MM.1S (cell line): ENCODE measurements at regions not wholly inside any gene's neighbourhood (a gene's known extent, or its start where the extent isn't known, plus 50 kb on each side); places are given as distances from the start of the nearest gene placed in this dataset.

Experiments
- EZH2phosphoT487 ChIP-seq: fragments of 300-600 bp; sonication (generic); IDR thresholded peaks from 2 replicates; pipeline ENCODE4 v1.6.1; 2018; ENCODE audit warnings: antibody characterized with exemption, low read length
- TF ChIP-seq, protein P1 (sequence below): fragments of 300-600 bp; sonication (generic); IDR thresholded peaks from 2 replicates; pipeline ENCODE4 v1.5.1; 2016; ENCODE audit warnings: antibody characterized with exemption, low read length, mixed read lengths

DNA sequence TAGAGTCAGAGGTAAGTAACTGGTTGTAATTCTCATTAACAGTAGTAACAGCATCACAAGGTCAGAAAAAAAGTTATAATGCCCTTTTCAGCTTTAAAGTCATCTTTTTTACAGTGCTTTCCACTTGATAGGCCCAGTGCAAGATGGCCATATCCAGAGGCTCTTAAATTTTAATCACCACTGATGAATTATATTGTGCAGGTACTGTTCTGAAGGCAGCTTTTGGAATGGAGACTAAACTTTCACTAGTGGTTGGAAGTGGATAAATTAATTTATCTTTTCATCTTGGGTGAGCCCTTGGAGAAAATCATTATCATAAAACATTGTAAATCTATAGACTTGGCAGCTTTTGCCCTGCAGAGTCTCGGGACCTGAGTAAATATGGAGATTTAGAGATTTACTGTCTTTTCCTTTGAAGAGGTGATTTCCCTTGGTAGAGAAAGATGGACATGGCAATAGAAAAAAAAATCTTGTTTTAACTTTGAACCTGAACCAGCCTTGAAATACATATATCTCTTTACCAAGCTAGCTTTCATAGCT, 969.1 kb upstream of the NOVA1 start:
- TF ChIP-seq, protein P1, sequence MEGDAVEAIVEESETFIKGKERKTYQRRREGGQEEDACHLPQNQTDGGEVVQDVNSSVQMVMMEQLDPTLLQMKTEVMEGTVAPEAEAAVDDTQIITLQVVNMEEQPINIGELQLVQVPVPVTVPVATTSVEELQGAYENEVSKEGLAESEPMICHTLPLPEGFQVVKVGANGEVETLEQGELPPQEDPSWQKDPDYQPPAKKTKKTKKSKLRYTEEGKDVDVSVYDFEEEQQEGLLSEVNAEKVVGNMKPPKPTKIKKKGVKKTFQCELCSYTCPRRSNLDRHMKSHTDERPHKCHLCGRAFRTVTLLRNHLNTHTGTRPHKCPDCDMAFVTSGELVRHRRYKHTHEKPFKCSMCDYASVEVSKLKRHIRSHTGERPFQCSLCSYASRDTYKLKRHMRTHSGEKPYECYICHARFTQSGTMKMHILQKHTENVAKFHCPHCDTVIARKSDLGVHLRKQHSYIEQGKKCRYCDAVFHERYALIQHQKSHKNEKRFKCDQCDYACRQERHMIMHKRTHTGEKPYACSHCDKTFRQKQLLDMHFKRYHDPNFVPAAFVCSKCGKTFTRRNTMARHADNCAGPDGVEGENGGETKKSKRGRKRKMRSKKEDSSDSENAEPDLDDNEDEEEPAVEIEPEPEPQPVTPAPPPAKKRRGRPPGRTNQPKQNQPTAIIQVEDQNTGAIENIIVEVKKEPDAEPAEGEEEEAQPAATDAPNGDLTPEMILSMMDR: no peak
- no peak for TF ChIP-seq EZH2phosphoT487
